CD4-positive, alpha-beta T cell (primary cell): ENCODE measurements at regions not wholly inside any gene's neighbourhood (a gene's known extent, or its start where the extent isn't known, plus 50 kb on each side); places are given as distances from the start of the nearest gene placed in this dataset.
A peak's percentile ranks its signal among the peaks of the same experiment; 100 is the strongest.

Experiments
- ATAC-seq: fragments of 200-7000 bp; cut with Tn5 transposase; one replicate; pipeline ENCODE4 v1.10.0; 2022; ENCODE audit warnings: mild to moderate bottlenecking; ENCODE audit not compliant: poor library complexity
- CTCF ChIA-PET: fragments of 350-600 bp; sonication (Branson Sonifier 250); formaldehyde crosslinking; loops from one replicate; lab custom pipeline; 2021; ENCODE audit warnings: antibody characterized with exemption, inconsistent platforms; lab: Charles Lee
- POLR2A ChIA-PET: fragments of 350-600 bp; sonication (Branson Sonifier 250); formaldehyde crosslinking; loops from one replicate; lab custom pipeline; 2021; ENCODE audit warnings: antibody characterized with exemption, inconsistent platforms; lab: Charles Lee
- DNase-seq, 14 experiments: peaks; one replicate each; pipeline ENCODE4 v3.0.0-alpha.2; 2013 to 2020; ENCODE audit warnings: mixed read lengths in 2 of 14
- H3K27ac ChIP-seq, 2 donors: one replicate each; pipeline versions ENCODE4 v1.5.1 to v1.7.0; 2013; ENCODE audit warnings: low read length in 2 of 2, low read depth in 1 of 2, mild to moderate bottlenecking in 1 of 2
- H3K27me3 ChIP-seq, 2 experiments: 1 replicate in 1 of 2; 2 replicates in 1 of 2; pipeline versions ENCODE4 v1.6.1 to v1.7.0; 2013; ENCODE audit warnings: low read length in 2 of 2, control low read depth in 1 of 2, mild to moderate bottlenecking in 1 of 2, moderate library complexity in 1 of 2; ENCODE audit not compliant: insufficient read depth in 2 of 2, control insufficient read depth in 1 of 2
- H3K36me3 ChIP-seq: one replicate; pipeline ENCODE4 v1.6.1; 2013; ENCODE audit warnings: low read length, control low read depth; ENCODE audit not compliant: insufficient read depth
- H3K4me1 ChIP-seq: one replicate; pipeline ENCODE4 v1.6.1; 2013; ENCODE audit warnings: low read length, control low read depth; ENCODE audit not compliant: insufficient read depth
- H3K4me3 ChIP-seq: one replicate; pipeline ENCODE4 v1.5.1; 2013; ENCODE audit warnings: mild to moderate bottlenecking, low read length, moderate library complexity
- H3K9me3 ChIP-seq, 2 experiments: 1 replicate in 1 of 2; 2 replicates in 1 of 2; pipeline versions ENCODE4 v1.6.1 to v1.7.0; 2013; ENCODE audit warnings: low read length in 2 of 2, mild to moderate bottlenecking in 2 of 2, control low read depth in 1 of 2, moderate library complexity in 1 of 2; ENCODE audit not compliant: control insufficient read depth in 1 of 2, insufficient read depth in 1 of 2
- H3K27ac Mint-ChIP-seq: one replicate; pipeline ENCODE4 v1.8.0; 2020; ENCODE audit warnings: mixed read lengths
- H3K27me3 Mint-ChIP-seq: one replicate; pipeline ENCODE4 v1.8.0; 2021; ENCODE audit warnings: mixed read lengths
- H3K36me3 Mint-ChIP-seq: one replicate; pipeline ENCODE4 v1.8.0; 2021; ENCODE audit warnings: low read depth, mixed read lengths
- H3K4me1 Mint-ChIP-seq: one replicate; pipeline ENCODE4 v1.8.0; 2021; ENCODE audit warnings: low read depth, mixed read lengths
- H3K4me3 Mint-ChIP-seq: one replicate; pipeline ENCODE4 v1.8.0; 2020; ENCODE audit warnings: mild to moderate bottlenecking, mixed read lengths
- H3K9me3 Mint-ChIP-seq: one replicate; pipeline ENCODE4 v1.8.0; 2020; ENCODE audit warnings: mixed read lengths
- CTCF ChIP-seq: fragments of 200-600 bp; IDR thresholded peaks from one replicate; pipeline ENCODE4 v1.8.0; 2022; ENCODE audit warnings: antibody characterized with exemption, mild to moderate bottlenecking
- intact Hi-C, 2 experiments: fragments of 100-400 bp; cut with DNase I in 1 of 2; cut with micrococcal nuclease in 1 of 2; formaldehyde crosslinking; loops; one replicate each; pipeline versions ENCODE4 v1.15.1 to v1.9.0; 2023 to 2025; cut with DNase I, micrococcal nuclease

- H3K4me1 Mint-ChIP-seq = peaks cover 53% of the 10 kb centered on the region
- H3K9me3 ChIP-seq = no peaks in the 10 kb centered on the region
- ATAC-seq (no peak), DNase-seq (no peak)
- H3K4me3 Mint-ChIP-seq = peak overlapping the region; percentile 52
- H3K4me3 ChIP-seq = no peak overlapping the region
- POLR2A ChIA-PET = interaction anchor here (0.9 to 2.2 kb wide), 6 partner anchors 17 to 315 kb away, joined by 3 to 8 read pairs (median 5); partner anchors contain the start of genes EEA1 and NUDT4
- H3K36me3 Mint-ChIP-seq = no peaks in the 10 kb centered on the region
- H3K4me1 ChIP-seq = peaks cover 25% of the 10 kb centered on the region
- CTCF ChIA-PET = interaction anchor here (1.1 kb wide), 1 partner anchor 175 kb away, joined by 3 read pairs; no protein-coding TSS in a partner anchor
- H3K36me3 ChIP-seq = no peaks in the 10 kb centered on the region
- no peaks in the 10 kb centered on the region for H3K27me3 ChIP-seq
- no peaks in the 10 kb centered on the region for H3K27me3 Mint-ChIP-seq
- peak overlapping the region; percentile 73 for H3K27ac Mint-ChIP-seq
- no peaks in the 10 kb centered on the region for H3K9me3 Mint-ChIP-seq
- intact Hi-C loops = loop anchor here in 1 of 2 experiments (5.0 kb wide), 1 partner anchor 133 kb away; the partner anchor contains the start of gene NUDT4
- TF ChIP-seq CTCF = no peak
- H3K27ac ChIP-seq = no peak overlapping the region
Measured at GRCh38 chr12:93244514-93245077, 133.1 kb upstream of the NUDT4 start.

- Mint-ChIP-seq H3K9me3 (no peaks in the 10 kb centered on the region), H3K27ac (peak overlapping the region; percentile 73), H3K4me3 (peak overlapping the region; percentile 66), H3K4me1 (peaks cover 57% of the 10 kb centered on the region), H3K27me3 (no peaks in the 10 kb centered on the region), H3K36me3 (no peaks in the 10 kb centered on the region)
- peak; percentile 95 for ATAC-seq
- DNase-seq = peak in 9 of 14 experiments; percentile 1 to 56 (median 45)
- H3K27me3 ChIP-seq = no peaks in the 10 kb centered on the region
- H3K36me3 ChIP-seq = no peaks in the 10 kb centered on the region
- H3K4me1 ChIP-seq = peaks cover 25% of the 10 kb centered on the region
- no peak for TF ChIP-seq CTCF
- no peak overlapping the region for H3K27ac ChIP-seq
- intact Hi-C loops = loop anchor here in 1 of 2 experiments (5.0 kb wide), 1 partner anchor 132 kb away; the partner anchor contains the start of gene NUDT4
- H3K4me3 ChIP-seq = no peak overlapping the region
- no peaks in the 10 kb centered on the region for H3K9me3 ChIP-seq
- POLR2A ChIA-PET = interaction anchor here (1.3 to 2.2 kb wide), 2 partner anchors 133 to 135 kb away, joined by 5 to 6 read pairs; no protein-coding TSS in a partner anchor
- CTCF ChIA-PET = no interaction called here
Measured at GRCh38 chr12:93245543-93245942, 132.2 kb upstream of the NUDT4 start.

- Histone ChIP-seq H3K36me3 (no peaks in the 10 kb centered on the region), H3K27me3 (no peaks in the 10 kb centered on the region), H3K27ac (no peak overlapping the region), H3K4me1 (peaks cover 25% of the 10 kb centered on the region), H3K9me3 (no peaks in the 10 kb centered on the region), H3K4me3 (no peak overlapping the region)
- H3K4me3 Mint-ChIP-seq = no peak overlapping the region
- ChIA-PET CTCF (no interaction called here), POLR2A (no interaction called here)
- no peaks in the 10 kb centered on the region for H3K9me3 Mint-ChIP-seq
- H3K36me3 Mint-ChIP-seq = no peaks in the 10 kb centered on the region
- ATAC-seq = no peak
- no peak for DNase-seq
- TF ChIP-seq CTCF = no peak
- intact Hi-C loops = loop anchor here in 1 of 2 experiments (5.0 kb wide), 1 partner anchor 130 kb away; the partner anchor contains the start of gene NUDT4
- H3K27me3 Mint-ChIP-seq = no peaks in the 10 kb centered on the region
- no peak overlapping the region for H3K27ac Mint-ChIP-seq
- peaks cover 57% of the 10 kb centered on the region for H3K4me1 Mint-ChIP-seq
Measured at GRCh38 chr12:93247313-93247991, 130.3 kb upstream of the NUDT4 start.
